Breast epithelium (tissue), 4 donors: ENCODE measurements at regions not wholly inside any gene's neighbourhood (a gene's known extent, or its start where the extent isn't known, plus 50 kb on each side); places are given as distances from the start of the nearest gene placed in this dataset.

Source experiments
- DNase-seq, 2 donors: peaks; one replicate each; pipeline ENCODE4 v3.0.0-alpha.2; 2019; ENCODE audit warnings: low spot score in 2 of 2
- H3K27ac ChIP-seq, 2 donors: fragments of 200-600 bp; sonication (generic) in 1 of 2; one replicate each; pipeline ENCODE4 v1.5.1; 2016 to 2019; ENCODE audit warnings: mild to moderate bottlenecking in 1 of 2
- H3K27me3 ChIP-seq, 2 donors: fragments of 200-600 bp; sonication (generic) in 1 of 2; one replicate each; pipeline versions ENCODE4 v1.5.1 to v1.6.0; 2017 to 2019; ENCODE audit warnings: control low read depth in 1 of 2, mild to moderate bottlenecking in 1 of 2
- H3K36me3 ChIP-seq: fragments of 200-600 bp; one replicate; pipeline ENCODE4 v1.5.1; 2019
- H3K4me1 ChIP-seq, 2 donors: fragments of 200-600 bp; sonication (generic); one replicate each; pipeline ENCODE4 v1.5.1; 2016 to 2019; ENCODE audit warnings: control low read depth in 1 of 2
- H3K4me3 ChIP-seq, 3 donors: fragments of 200-600 bp; sonication (generic); 1 replicate in 2 of 3; 2 replicates in 1 of 3; pipeline ENCODE4 v1.5.1; 2016 to 2019; ENCODE audit warnings: mild to moderate bottlenecking in 3 of 3, moderate library complexity in 2 of 3
- H3K9me3 ChIP-seq, 2 donors: fragments of 200-600 bp; sonication (generic) in 1 of 2; one replicate each; pipeline ENCODE4 v1.5.1; 2016 to 2019; ENCODE audit warnings: control low read depth in 1 of 2
- POLR2A ChIP-seq: fragments of 450-650 bp; IDR thresholded peaks from one replicate; pipeline ENCODE4 v1.6.1; 2016; ENCODE audit warnings: antibody characterized with exemption, mild to moderate bottlenecking, moderate library complexity
- POLR2AphosphoS5 ChIP-seq, 3 donors: sonication (generic); formaldehyde crosslinking; IDR thresholded peaks; one replicate each; pipeline ENCODE4 v1.6.1; 2017; ENCODE audit warnings: antibody characterized with exemption in 3 of 3
- intact Hi-C: fragments of 100-400 bp; cut with DNase I; formaldehyde crosslinking; loops from one replicate; pipeline ENCODE4 v1.15.1; 2023; ENCODE audit warnings: low total_unique reads
- TF ChIP-seq, protein P1 (sequence below), 3 donors: fragments of 450-650 bp; IDR thresholded peaks; one replicate each; pipeline ENCODE4 v1.5.1; 2016 to 2017; ENCODE audit warnings: antibody characterized with exemption in 3 of 3, mild to moderate bottlenecking in 3 of 3, moderate library complexity in 3 of 3

DNA sequence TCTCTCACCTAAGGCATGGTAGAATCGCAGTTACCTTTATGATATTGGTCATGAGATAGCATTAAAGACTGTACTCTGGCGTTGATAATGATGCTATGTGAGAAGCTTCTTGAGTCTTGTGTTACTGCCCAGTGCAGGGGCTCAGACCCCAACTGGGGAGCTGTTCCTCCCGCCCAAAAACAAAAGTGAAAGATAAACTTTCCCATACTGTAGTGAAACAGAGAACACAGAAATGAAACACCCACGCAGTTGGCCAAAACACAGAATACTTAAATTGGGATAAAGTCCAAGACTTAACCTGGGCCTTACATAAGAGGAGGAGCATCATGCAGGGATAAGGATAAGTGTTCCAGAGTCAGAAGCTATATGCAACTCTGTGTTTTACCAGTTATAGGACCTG is 130.6 kb downstream of the HHIPL2 start:
- H3K4me1 ChIP-seq, result no peaks in the 10 kb centered on the region
- no peaks in the 10 kb centered on the region for H3K36me3 ChIP-seq
- TF ChIP-seq POLR2AphosphoS5 (IDR thresholded peaks at IDR 0.05), result no peak
- no peak for TF ChIP-seq POLR2A
- TF ChIP-seq, protein P1, sequence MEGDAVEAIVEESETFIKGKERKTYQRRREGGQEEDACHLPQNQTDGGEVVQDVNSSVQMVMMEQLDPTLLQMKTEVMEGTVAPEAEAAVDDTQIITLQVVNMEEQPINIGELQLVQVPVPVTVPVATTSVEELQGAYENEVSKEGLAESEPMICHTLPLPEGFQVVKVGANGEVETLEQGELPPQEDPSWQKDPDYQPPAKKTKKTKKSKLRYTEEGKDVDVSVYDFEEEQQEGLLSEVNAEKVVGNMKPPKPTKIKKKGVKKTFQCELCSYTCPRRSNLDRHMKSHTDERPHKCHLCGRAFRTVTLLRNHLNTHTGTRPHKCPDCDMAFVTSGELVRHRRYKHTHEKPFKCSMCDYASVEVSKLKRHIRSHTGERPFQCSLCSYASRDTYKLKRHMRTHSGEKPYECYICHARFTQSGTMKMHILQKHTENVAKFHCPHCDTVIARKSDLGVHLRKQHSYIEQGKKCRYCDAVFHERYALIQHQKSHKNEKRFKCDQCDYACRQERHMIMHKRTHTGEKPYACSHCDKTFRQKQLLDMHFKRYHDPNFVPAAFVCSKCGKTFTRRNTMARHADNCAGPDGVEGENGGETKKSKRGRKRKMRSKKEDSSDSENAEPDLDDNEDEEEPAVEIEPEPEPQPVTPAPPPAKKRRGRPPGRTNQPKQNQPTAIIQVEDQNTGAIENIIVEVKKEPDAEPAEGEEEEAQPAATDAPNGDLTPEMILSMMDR (IDR thresholded peaks at IDR 0.05), result no peak
- no peak overlapping the region for H3K27ac ChIP-seq
- no peaks in the 10 kb centered on the region for H3K9me3 ChIP-seq
- DNase-seq, result no peak
- no peak overlapping the region for H3K4me3 ChIP-seq
- intact Hi-C loops, result no loop called here
- no peaks in the 10 kb centered on the region for H3K27me3 ChIP-seq

DNA sequence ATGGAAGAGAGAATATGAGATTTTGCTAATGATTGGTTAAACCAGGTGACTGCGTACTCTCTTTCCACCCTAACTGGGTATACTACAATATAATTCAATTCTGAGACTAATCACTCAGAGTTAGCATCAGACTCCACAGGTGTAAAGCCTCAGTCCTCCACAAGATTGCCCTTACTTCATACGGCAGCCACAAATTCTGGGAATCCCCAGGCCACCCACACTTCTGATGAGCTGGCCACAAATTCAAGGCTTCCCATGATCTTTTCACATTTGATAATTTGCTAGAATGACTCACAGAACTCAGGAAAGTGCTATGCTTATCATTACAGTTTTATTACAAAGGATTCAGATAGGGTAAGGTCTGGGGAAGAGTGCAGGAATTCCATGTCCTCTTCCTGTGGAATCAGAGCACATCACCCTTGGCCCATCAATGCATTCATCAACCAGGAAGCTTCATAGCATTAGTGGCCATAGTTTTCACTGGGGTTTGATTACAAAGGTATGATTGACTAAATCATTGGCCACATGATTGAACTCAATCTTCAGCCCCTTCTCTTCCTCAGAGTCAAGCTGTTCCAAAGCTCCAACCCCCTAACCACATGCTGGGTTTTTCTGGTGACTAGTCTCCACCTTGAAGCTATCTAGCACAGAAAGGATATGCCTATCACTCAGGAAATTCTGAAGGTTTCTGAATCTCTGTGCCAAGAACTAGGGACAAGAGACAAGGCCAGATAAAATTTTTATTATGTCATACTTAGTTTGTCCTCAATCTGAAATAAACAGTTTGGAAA is 131.7 kb downstream of the HHIPL2 start:
- TF ChIP-seq, protein P1 (IDR thresholded peaks at IDR 0.05), result no peak
- TF ChIP-seq POLR2AphosphoS5 (IDR thresholded peaks at IDR 0.05), result no peak
- no peak for TF ChIP-seq POLR2A
- no peaks in the 10 kb centered on the region for H3K36me3 ChIP-seq
- no peaks in the 10 kb centered on the region for H3K27me3 ChIP-seq
- DNase-seq, result no peak
- no peaks in the 10 kb centered on the region for H3K9me3 ChIP-seq
- no peak overlapping the region for H3K27ac ChIP-seq
- H3K4me1 ChIP-seq, result no peaks in the 10 kb centered on the region
- intact Hi-C loops, result no loop called here
- H3K4me3 ChIP-seq, result no peak overlapping the region

DNA sequence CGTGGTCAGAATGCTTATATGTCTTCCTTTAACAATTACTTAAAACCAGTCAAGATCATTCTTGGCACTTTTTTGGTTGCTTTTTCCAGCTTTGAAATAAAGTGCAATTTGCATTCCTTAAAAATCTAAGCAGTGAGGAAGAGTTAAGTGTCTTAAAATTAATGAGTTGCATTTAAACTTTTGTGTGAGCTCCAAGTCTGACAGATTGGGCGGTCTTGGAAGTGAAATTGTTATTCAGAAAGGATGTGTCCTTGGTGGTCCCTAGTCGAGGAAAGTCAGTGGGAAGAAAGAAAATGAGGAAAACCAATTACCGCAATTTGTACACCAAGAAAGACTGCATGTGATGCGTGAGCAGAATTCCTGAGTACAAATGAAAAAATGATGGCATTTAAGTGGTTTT is 132.5 kb downstream of the HHIPL2 start:
- no peaks in the 10 kb centered on the region for H3K9me3 ChIP-seq
- no peaks in the 10 kb centered on the region for H3K4me1 ChIP-seq
- TF ChIP-seq, protein P1 (IDR thresholded peaks at IDR 0.05), result no peak
- no peak for TF ChIP-seq POLR2AphosphoS5 (IDR thresholded peaks at IDR 0.05)
- H3K36me3 ChIP-seq, result no peaks in the 10 kb centered on the region
- no peaks in the 10 kb centered on the region for H3K27me3 ChIP-seq
- DNase-seq, result no peak
- no peak overlapping the region for H3K27ac ChIP-seq
- intact Hi-C loops, result no loop called here
- no peak overlapping the region for H3K4me3 ChIP-seq

DNA sequence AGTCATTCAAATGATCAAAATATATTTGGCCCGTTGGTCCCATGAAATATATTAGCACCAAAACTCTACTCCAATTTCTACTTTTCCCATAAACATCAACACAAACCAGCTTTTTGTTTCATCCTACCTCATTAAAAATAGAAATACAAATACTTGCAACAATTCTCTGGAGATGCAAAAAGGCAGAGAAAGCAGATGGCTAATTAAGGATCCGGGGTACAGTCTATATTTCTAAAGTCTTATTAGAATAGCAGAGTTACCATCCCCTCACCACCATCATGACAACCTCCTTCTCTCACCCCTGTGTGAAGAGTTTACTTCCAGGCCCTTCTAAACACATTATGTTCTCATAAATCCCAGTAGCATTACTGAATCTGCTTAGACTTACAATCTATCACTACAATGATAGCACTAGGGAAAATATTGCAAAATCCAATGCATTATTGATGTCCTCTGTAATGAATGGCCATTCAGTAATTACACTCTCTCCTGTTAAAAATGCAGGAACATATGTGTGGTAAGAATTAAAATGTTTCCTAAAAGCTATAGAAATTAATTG is 133.8 kb downstream of the HHIPL2 start:
- Histone ChIP-seq H3K4me3 (no peak overlapping the region), H3K9me3 (no peaks in the 10 kb centered on the region), H3K27ac (no peak overlapping the region), H3K27me3 (no peaks in the 10 kb centered on the region), H3K4me1 (no peaks in the 10 kb centered on the region), H3K36me3 (no peaks in the 10 kb centered on the region)
- no peak for DNase-seq
- TF ChIP-seq POLR2A, result no peak
- no peak for TF ChIP-seq POLR2AphosphoS5 (IDR thresholded peaks at IDR 0.05)
- TF ChIP-seq, protein P1 (IDR thresholded peaks at IDR 0.05), result no peak
- intact Hi-C loops, result no loop called here

DNA sequence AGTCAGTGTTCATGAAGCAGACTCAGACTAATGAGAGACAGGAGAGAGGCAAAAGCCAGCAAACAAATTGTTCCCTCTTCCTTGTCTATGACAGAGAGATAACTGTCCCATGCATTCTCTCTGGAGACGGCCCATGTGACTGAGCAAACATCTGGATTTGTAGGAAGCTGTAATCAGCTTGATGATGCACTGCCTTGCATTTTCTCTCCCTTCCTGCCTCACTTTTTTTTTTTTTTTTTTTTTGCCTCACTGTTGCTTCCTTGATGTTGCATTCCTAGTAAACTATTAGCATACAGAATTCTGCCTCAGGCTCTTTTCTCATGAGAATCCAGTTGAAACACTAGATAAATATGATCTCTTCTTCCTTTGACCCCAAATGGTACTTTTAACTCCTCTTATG is 134.5 kb downstream of the HHIPL2 start:
- H3K27ac ChIP-seq, result no peak overlapping the region
- H3K27me3 ChIP-seq, result no peaks in the 10 kb centered on the region
- no peaks in the 10 kb centered on the region for H3K36me3 ChIP-seq
- intact Hi-C loops, result no loop called here
- H3K9me3 ChIP-seq, result no peaks in the 10 kb centered on the region
- no peak overlapping the region for H3K4me3 ChIP-seq
- no peaks in the 10 kb centered on the region for H3K4me1 ChIP-seq
- DNase-seq, result no peak
- TF ChIP-seq, protein P1 (IDR thresholded peaks at IDR 0.05), result no peak
- TF ChIP-seq POLR2A (no peak), POLR2AphosphoS5 (IDR thresholded peaks at IDR 0.05) (no peak)
